CMK (cell line): ENCODE measurements at regions not wholly inside any gene's neighbourhood (a gene's known extent, or its start where the extent isn't known, plus 50 kb on each side); places are given as distances from the start of the nearest gene placed in this dataset.
"Not testable (repeated sequence)": the region's sequence is repeated elsewhere in the genome, so short reads cannot be mapped to it uniquely, and the experiment has no call there.

Experiments used
- DNase-seq: peaks from one replicate; pipeline ENCODE4 v3.0.0-alpha.2; 2010; ENCODE audit warnings: low read depth

DNA sequence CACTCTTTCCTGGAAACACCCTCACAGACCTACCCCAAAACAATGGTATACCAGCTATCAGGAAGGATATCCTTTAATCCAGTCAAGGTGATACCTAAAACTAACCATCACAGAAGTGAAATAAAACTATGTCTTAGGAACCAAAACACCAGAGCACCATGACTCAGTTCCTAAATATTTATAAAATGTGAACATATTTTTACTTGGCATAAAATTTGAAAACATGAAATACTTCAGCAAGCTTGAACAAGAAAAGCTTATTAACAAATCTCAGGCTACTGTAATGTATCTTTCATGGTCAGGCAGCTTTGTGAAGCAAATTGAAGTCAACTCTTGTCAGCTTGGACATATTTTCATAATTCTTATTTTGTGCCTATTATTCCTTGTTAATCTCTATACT, 440.8 kb upstream of the CDH20 start:
- DNase-seq = no peak

DNA sequence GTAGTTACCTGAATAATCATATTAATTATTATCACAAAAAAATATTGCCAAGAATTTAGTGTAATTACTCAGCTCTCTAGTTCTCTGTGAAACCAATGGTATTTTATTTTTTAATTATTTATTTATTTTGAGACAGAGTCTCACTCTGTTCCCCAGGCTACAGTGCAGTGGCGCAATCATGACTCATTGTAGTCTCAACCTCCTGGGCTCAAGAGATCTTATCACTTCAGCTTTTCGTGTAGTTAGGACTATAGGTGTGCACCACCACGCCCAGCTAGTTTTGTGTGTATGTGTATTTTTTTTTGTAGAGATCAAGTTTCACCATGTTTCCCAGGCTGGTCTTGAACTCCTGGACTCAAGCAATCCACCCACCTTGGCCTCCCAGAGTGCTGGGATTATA, 440.4 kb upstream of the CDH20 start:
- no peak for DNase-seq

DNA sequence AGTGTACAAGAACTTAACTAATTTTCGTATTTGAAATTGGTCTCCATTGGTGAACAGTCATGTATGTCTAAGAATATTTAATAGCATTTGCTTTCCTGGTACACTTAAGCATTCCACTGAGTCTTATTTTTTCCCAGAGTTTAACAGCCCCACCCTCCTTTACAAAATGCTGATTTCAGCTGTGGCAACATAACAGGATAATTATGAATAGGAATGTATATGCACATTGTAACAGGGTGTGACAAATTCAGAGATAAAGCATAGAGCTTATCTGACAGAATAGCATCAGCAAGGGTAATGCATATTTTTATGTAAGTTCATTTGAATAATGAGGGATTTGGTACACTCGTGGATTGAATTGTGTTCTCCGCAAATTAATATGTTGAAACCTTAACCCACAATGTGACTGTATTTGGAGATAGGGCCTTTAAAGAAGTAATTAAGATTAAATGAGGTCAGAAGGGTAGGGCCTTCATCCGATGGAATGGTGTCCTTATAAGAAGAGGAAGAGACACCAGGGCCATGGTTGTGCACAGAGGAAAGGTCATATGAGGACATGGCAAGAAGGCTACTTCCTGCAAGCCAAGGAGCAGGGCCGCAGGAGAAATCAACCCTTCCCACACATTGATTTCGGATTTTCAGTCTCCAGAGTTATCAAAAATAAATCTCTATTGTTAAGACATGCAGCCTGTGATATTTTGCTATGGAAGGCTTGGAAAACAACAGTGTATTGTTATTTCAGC, 439.7 kb upstream of the CDH20 start:
- no peak for DNase-seq

GRCh38 chr18:60894254-60894945, 438.8 kb upstream of the CDH20 start:
- no peak for DNase-seq

GRCh38 chr18:60895181-60895580, 438.0 kb upstream of the CDH20 start:
- no peak for DNase-seq

DNA sequence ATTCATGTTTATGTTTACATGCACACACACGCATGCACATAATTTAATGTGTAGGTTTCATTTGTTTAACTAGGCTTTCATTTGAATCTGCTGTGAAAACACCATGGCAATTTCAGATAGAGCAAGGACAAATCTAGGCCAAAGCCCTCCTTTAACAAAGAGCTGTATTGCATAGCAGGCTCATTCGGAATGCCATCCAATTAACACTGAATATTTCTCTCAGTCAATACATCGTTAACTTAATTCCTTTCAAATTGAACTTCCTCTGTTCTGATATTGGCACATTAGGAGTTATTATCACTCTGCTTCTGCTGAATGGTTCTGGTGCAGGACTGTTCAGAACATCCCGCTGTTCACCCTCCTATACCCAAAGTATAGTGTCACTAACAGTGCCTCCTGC, 435.1 kb upstream of the CDH20 start:
- DNase-seq = no peak

DNA sequence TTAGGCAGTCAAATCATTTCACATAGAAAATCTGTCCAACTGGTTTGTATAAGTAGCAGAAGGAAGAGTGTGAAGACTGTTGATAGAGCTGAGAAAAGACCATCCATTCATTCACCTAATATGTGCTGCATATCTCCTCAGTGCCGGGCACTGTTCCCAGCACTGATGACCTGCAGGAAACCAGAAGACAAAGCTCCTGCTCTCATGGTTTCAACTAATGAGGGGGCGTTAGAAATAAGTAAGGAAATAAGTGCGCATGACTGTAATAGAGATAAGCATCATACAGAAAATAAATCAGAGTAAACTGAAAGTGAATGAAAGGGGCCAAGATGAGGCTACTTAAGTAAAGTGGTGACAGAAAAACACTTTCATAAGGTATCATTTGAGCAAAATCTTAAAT, 427.5 kb upstream of the CDH20 start:
- no peak for DNase-seq

DNA sequence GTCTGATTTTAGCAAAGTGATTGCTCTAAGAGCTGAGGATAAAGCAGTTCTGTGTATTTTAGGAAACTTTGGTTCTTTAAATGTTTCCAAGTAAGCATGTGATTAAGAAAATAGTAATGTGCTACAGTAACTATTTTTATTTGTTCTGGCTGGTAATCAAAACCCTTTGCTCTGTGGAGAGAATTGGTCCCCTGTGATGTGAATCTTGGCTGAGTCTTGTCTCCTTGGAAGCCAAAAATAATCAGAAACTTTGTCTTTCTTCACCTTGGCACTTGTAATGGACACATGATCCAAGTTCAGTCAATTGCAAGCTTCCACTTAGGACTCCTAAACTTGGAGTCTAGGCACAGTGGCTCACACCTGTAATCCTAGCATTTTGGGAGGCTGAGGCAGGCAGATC, 422.7 kb upstream of the CDH20 start:
- no peak for DNase-seq

GRCh38 chr18:60911504-60911903, 421.7 kb upstream of the CDH20 start:
- no peak for DNase-seq

- no peak for DNase-seq
Measured at GRCh38 chr18:60915160-60915559, 418.1 kb upstream of the CDH20 start.

GRCh38 chr18:60918862-60919261, 414.4 kb upstream of the CDH20 start:
- not testable (repeated sequence) for DNase-seq

- DNase-seq = no peak
Measured at GRCh38 chr18:60925892-60926291, 407.3 kb upstream of the CDH20 start.

DNA sequence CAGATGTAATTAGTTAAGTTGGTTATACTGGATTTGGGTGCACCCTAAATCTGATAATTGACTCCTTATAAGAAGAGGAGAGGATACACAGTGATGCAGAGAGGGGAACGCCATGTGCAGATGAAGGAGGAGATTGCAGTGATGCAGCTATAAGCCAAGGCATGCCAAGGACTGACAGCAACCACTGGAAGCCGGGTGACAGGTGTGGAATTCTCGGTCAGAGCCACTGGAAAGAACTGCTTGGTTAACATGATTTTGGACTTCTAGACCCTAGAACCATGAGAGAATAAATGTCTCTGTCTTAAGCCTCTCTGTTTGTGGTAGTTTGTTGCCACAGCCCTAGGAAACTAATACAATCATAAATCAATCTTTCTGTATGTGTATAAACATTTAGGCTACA, 403.3 kb upstream of the CDH20 start:
- no peak for DNase-seq

DNA sequence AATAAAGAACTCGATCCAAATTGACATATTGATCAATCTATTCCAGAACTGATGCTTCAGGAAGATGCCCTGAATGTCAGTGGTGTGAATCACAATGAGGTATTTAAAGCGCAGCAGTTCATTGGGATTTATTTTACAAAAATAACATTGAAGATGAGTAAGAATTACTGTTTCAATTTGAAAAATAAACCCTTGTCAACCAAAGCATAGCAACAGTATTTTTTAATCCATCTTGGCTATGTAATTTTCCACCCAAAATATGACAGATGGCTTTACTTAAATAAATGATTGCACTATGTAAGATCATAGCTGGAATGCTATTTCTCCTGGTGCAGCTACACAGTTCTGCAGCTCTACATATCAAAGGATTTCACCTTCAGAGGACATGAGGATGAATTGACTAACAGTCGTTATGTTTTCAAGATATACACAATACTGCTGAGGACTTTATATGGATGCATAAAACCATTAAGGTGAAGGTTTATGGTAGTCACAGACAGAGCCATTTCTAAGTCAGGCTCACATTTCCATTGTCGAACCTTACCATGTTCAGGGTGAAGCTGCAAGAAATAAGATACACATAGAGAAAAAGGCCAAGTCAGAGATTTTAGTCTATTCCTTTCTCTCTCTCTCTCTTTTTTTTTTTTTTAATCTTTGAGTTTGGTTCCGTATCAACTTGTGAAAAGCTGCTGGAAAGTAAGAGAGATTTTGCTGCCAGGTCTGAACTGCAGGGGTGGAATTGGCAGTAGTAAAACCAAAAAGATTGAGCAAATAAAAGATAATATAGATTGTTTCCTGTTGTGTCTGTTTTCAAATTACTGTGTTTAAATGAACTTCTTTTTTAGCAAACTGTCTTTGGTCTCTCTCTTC, 398.0 kb upstream of the CDH20 start:
- no peak for DNase-seq

DNA sequence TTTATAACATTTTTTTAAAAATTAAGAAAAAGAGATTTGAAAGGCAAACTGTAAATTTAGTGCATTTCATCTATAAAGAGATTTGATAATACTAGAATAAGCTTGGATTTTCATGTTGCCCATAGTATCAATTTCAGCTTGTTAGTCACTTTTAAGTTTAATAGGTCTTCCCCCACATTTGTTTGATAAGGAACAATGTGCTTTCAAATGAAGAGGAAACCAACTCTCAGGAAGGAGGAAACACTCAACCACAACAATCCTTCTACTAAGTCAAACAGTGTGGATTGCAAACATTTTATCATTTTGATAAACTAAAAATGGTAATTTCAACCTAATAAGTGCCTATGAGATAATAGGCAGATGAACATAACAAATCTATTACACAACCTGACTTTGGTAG, 397.1 kb upstream of the CDH20 start:
- no peak for DNase-seq

- no peak for DNase-seq
Measured at GRCh38 chr18:60943297-60943696, 389.9 kb upstream of the CDH20 start.

DNA sequence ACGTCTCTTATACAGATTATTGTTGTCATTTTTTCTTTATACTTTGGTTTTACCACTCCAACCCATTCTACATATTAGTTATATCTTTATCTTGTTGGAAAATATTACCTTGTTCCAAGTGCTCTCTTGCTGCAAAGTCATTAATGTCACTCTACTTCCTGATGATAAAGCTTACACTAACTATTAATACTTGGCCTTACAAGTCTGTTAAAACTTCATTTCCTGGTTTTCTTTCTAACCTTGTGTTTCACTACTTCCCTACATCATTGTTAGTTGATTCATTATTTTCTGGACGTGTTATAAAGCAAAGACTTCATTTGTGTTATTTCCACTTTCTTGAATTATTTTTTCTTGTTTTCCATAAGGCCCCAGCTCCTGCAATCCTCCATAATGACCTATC, 382.6 kb upstream of the CDH20 start:
- no peak for DNase-seq

DNA sequence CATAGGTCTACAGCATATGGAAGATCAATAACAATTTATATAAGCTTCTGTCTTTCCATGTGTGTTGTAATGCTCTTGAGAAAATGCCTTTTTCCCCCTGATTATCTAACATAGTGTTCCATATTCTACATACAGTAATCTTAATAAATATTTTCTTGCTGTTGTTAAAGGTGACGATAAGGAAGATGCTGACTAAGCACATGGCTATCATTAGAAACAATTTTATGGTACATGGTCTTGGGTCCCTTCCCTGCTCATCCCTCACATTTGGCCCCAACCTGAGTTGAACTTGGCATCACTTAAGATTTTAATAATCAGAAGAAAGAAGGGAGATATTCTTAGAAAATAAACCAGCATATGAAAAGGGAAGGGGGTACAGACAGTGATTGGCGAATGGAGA, 382.1 kb upstream of the CDH20 start:
- DNase-seq = no peak

- no peak for DNase-seq
Measured at GRCh38 chr18:60962625-60963024, 370.6 kb upstream of the CDH20 start.

- no peak for DNase-seq
Measured at GRCh38 chr18:60965856-60966255, 367.4 kb upstream of the CDH20 start.

GRCh38 chr18:60966876-60967275, 366.4 kb upstream of the CDH20 start:
- DNase-seq = no peak

DNA sequence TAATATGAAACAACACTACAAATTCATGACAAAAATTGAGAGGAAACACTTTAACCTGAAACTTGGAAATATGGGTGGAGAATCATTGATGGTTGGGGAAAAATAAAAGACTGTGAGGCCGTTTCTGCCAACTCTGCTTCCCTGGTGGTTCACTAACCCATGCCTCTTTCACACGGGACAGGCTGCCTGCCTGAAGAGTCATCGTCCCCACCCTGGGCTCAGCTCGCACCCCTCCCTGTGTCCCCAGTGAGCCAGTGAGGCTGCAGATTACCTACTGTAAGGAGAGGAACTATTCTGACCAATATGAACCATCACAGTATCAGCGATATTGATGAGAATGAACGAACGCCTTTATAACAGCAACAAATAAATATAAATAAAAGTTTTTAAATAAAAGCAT, 357.8 kb upstream of the CDH20 start:
- DNase-seq = no peak

DNA sequence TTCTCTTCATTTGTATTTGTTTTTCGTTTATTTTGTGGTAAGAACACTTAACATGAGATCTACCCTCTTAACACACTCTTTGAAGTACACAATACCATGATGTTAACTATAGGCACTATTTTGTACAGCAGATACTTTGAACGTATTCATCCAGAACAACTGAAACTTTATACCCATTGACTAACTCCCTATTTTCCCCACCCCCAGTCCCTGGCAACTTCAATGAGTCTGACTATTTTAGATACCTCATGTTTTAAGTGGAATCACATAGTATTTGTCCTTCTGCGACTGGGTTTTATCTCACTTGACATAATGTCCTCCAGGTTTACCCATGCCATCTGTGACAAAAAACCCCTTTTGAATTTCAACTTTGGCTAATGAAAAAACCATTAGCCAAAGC, 356.3 kb upstream of the CDH20 start:
- no peak for DNase-seq
